ENCODE measurements at regions not wholly inside any gene's neighbourhood (a gene's known extent, or its start where the extent isn't known, plus 50 kb on each side); places are given as distances from the start of the nearest gene placed in this dataset.

DNA sequence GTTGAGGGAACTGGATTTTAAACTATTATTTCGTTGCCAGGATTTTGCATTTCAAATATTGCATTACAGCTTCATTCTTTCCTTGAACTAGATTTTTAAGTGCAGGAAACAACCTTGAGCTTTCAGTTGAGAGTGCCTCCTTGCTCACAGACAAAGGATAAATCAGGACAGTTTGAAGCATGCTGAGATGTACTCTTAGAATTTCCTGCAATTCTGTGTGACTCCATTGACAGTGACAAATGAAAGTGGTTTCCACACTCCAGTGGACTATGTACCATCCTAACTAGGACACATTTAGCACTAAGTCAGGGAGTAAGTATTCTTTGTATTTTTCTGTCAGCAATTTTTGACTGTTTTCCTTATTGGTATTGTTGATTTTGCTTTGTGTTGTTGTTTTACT, 100.0 kb upstream of the PLCXD3 start:
- TF ChIP-seq POLR2A (IDR thresholded peaks at IDR 0.05; ENCODE audit: low read depth, low read length) (no peak), POLR2AphosphoS5 (IDR thresholded peaks at IDR 0.05; ENCODE audit: low read depth, low read length) (no peak), TAF1 (IDR thresholded peaks at IDR 0.05; ENCODE audit: borderline replicate concordance, low read depth, low read length) (no peak)
